ENCODE measurements at regions not wholly inside any gene's neighbourhood (a gene's known extent, or its start where the extent isn't known, plus 50 kb on each side); places are given as distances from the start of the nearest gene placed in this dataset.

DNA sequence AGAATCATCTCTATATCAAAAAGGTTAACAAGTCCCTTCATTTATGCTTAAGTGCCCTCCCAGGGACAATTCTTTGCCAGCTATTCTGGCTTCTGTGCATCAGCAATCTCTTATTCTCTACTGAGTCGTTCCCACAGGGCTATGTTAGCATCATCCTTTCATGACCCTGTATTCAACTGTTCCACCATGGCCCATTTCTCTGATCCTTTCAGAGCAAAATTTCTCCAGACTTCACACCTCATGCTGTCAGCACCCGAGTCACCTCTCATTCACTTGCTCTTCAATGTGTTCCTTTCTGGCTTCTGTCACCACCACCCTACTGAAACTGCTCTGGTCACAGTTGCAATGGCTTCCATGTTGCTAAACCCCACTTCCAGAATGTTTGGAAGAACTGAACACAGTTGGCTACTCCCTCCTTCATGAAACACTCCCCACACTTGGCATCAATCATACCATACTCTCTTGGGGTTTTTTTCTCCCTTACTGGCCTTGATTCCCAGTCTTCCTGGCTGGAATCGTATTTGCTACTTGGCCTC, 159.5 kb upstream of the HMGA2 start:
- WGBS, result 84% methylated on average over 3 of the region's 3 CpGs
- TF ChIP-seq, protein P1, sequence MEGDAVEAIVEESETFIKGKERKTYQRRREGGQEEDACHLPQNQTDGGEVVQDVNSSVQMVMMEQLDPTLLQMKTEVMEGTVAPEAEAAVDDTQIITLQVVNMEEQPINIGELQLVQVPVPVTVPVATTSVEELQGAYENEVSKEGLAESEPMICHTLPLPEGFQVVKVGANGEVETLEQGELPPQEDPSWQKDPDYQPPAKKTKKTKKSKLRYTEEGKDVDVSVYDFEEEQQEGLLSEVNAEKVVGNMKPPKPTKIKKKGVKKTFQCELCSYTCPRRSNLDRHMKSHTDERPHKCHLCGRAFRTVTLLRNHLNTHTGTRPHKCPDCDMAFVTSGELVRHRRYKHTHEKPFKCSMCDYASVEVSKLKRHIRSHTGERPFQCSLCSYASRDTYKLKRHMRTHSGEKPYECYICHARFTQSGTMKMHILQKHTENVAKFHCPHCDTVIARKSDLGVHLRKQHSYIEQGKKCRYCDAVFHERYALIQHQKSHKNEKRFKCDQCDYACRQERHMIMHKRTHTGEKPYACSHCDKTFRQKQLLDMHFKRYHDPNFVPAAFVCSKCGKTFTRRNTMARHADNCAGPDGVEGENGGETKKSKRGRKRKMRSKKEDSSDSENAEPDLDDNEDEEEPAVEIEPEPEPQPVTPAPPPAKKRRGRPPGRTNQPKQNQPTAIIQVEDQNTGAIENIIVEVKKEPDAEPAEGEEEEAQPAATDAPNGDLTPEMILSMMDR (IDR thresholded peaks at IDR 0.05), result no peak
- TF ChIP-seq POLR2AphosphoS5 (IDR thresholded peaks at IDR 0.05) (no peak), EP300 (IDR thresholded peaks at IDR 0.05) (no peak), POLR2A (IDR thresholded peaks at IDR 0.05) (no peak)
- no peak for DNase-seq (ENCODE audit: low spot score in 2 of 2)
- Histone ChIP-seq H3K4me1 (no peaks in the 10 kb centered on the region), H3K36me3 (no peaks in the 10 kb centered on the region), H3K27ac (no peak overlapping the region), H3K27me3 (no peaks in the 10 kb centered on the region), H3K4me3 (no peak overlapping the region), H3K9me3 (no peaks in the 10 kb centered on the region)

DNA sequence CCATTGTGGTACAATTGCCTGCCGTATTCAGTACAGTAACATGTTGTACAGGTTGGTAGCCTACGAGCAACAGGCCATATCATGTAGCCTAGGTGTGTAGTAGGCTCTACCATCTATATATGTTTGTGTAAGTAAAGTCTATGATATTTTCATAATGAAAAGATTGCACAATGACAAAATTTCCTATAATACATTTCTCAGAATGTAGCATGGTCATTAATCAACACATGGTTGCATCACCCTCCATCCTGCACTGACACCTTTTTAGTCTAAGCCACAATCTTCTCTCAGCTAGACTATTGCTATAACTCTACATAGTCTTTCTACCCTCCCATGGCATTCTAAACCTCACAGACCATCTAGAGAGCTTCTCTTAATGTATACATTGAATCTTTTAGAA, 158.5 kb upstream of the HMGA2 start:
- Histone ChIP-seq H3K4me3 (no peak overlapping the region), H3K36me3 (no peaks in the 10 kb centered on the region), H3K4me1 (no peaks in the 10 kb centered on the region), H3K9me3 (no peaks in the 10 kb centered on the region), H3K27me3 (no peaks in the 10 kb centered on the region), H3K27ac (no peak overlapping the region)
- WGBS, result 90% methylated on average over 2 of the region's 2 CpGs
- DNase-seq (ENCODE audit: low spot score in 2 of 2), result no peak
- TF ChIP-seq POLR2AphosphoS5 (IDR thresholded peaks at IDR 0.05), result no peak
- no peak for TF ChIP-seq POLR2A (IDR thresholded peaks at IDR 0.05)
- TF ChIP-seq EP300 (IDR thresholded peaks at IDR 0.05), result no peak
- TF ChIP-seq, protein P1 (IDR thresholded peaks at IDR 0.05), result no peak

DNA sequence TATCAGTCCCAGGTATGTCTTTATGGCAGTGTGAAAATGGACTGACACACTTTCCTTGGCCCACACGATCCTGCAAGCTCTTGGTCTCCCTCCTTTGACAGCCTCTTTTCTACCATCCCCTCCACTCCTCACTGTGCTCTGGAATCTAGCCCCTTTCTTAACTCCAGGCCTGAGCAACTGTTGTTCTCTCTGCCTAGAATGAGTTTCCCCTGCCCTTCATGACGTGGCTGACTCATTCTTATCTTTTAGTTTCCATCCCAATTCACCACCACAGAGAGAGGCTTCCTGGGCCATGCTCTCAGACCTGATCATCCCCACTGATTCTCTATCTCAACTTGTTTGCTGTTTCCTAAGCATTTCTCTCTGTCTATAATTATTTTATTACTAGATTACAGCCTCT, 157.4 kb upstream of the HMGA2 start:
- H3K27me3 ChIP-seq, result no peaks in the 10 kb centered on the region
- H3K36me3 ChIP-seq, result no peaks in the 10 kb centered on the region
- 71% methylated on average over 2 of the region's 2 CpGs for WGBS
- no peaks in the 10 kb centered on the region for H3K4me1 ChIP-seq
- no peak overlapping the region for H3K4me3 ChIP-seq
- H3K27ac ChIP-seq, result no peak overlapping the region
- TF ChIP-seq POLR2A (IDR thresholded peaks at IDR 0.05), result no peak
- no peak for TF ChIP-seq EP300 (IDR thresholded peaks at IDR 0.05)
- no peak for TF ChIP-seq POLR2AphosphoS5 (IDR thresholded peaks at IDR 0.05)
- TF ChIP-seq, protein P1 (IDR thresholded peaks at IDR 0.05), result no peak
- DNase-seq (ENCODE audit: low spot score in 2 of 2), result no peak
- H3K9me3 ChIP-seq, result no peaks in the 10 kb centered on the region

DNA sequence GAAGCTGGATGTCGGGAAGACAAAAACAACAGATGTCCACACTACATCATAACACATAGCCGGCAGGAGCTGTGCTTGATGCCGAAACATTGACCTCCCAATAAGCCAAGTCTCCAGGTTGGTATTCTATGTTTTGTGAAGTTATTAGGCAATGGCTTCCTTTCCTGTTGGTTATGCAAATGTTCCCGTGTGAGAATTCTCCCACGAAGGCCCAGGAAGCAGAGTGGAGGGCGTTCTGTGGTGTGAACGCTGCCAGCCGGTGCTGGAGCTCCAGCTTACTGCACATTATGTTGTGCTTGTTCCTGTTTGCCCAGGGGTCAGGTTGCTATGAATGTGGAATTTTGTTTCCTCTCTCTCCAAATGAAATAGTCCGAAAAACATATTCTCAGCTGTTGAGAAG, 156.4 kb upstream of the HMGA2 start:
- no peak for TF ChIP-seq EP300 (IDR thresholded peaks at IDR 0.05)
- TF ChIP-seq, protein P1 (IDR thresholded peaks at IDR 0.05), result no peak
- TF ChIP-seq POLR2A (IDR thresholded peaks at IDR 0.05), result no peak
- no peak for TF ChIP-seq POLR2AphosphoS5 (IDR thresholded peaks at IDR 0.05)
- H3K27me3 ChIP-seq, result no peaks in the 10 kb centered on the region
- no peak overlapping the region for H3K27ac ChIP-seq
- no peaks in the 10 kb centered on the region for H3K9me3 ChIP-seq
- no peaks in the 10 kb centered on the region for H3K4me1 ChIP-seq
- H3K4me3 ChIP-seq, result no peak overlapping the region
- no peaks in the 10 kb centered on the region for H3K36me3 ChIP-seq
- 76% methylated on average over 9 of the region's 9 CpGs for WGBS
- no peak for DNase-seq (ENCODE audit: low spot score in 2 of 2)

DNA sequence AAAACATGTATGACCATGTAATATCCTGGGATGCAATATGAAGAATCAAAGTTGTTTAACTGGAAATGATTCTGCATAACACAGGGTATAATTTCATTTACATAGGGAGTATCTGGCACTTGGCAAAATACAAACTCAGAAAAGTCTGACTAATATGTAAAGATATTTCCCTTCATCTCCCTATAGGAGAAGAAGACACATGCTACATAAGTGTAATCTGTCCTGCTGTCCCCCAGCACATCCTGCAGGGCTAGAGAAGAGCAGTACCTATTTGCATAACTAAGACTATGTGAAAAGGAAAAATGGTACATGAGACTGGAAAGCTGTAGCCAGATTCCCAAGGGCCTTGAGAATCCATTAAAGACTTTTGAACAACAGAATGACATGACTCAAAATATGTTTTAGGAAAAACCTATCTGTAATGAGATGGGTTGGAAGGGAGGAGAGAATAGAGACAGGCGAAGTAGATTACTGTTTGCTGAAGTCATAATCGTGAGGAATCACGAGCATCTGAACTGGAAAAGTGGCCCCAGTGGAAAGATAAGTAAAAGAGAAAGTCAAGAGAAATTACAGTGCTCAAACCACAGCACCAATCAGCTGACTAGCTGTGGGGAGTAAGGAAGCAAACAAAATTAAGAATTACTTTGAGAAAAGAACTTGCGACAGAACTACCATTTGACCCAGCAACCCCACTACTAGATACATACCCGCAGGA, 155.1 kb upstream of the HMGA2 start:
- Histone ChIP-seq H3K9me3 (no peaks in the 10 kb centered on the region), H3K27ac (no peak overlapping the region), H3K4me3 (no peak overlapping the region), H3K4me1 (no peaks in the 10 kb centered on the region), H3K27me3 (no peaks in the 10 kb centered on the region), H3K36me3 (no peaks in the 10 kb centered on the region)
- 86% methylated on average over 5 of the region's 5 CpGs for WGBS
- TF ChIP-seq, protein P1 (IDR thresholded peaks at IDR 0.05), result no peak
- TF ChIP-seq POLR2AphosphoS5 (IDR thresholded peaks at IDR 0.05) (no peak), EP300 (IDR thresholded peaks at IDR 0.05) (no peak)
- no peak for DNase-seq (ENCODE audit: low spot score in 2 of 2)
